Coronary artery (tissue), 2 donors: ENCODE measurements at regions not wholly inside any gene's neighbourhood (a gene's known extent, or its start where the extent isn't known, plus 50 kb on each side); places are given as distances from the start of the nearest gene placed in this dataset.

Experiments used
- DNase-seq: peaks from one replicate; pipeline ENCODE4 v3.0.0-alpha.2; 2017; ENCODE audit warnings: low spot score
- H3K27ac ChIP-seq, 2 donors: fragments of 200-600 bp; sonication (generic); one replicate each; pipeline ENCODE4 v1.5.1; 2016 to 2019
- H3K4me3 ChIP-seq: fragments of 200-600 bp; sonication (generic); 2 replicates; pipeline ENCODE4 v1.5.1; 2016; ENCODE audit warnings: mild to moderate bottlenecking, moderate library complexity
- CTCF ChIP-seq: fragments of 200-600 bp; sonication (generic); IDR thresholded peaks from one replicate; pipeline ENCODE4 v1.5.1; 2019; ENCODE audit warnings: antibody characterized with exemption

DNA sequence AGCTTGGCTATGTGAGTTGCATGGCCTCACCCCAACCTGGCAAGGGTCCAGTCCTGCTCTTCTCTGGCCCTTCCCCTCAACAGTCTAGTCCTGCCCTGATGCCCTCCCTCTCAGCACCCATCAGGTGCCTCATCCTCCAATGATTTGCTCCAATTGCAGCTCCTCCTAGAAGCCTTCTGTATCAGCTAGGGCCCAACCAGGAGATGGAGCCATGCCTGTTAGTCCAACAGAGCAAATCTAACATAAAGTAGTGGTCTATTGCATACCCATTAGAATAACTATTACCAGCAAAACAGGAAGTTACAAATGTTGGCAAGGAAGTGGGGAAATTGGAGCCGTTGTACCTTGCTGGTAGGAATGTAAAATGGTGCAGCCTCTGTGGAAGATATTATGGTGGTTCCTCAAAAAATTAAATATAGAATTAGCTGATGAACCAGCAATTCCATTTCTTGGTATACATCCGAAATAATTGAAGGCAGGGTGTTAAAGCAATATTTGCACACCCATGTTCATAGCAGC, 163.5 kb downstream of the VRK1 start:
- Histone ChIP-seq H3K27ac (no peak overlapping the region), H3K4me3 (no peak overlapping the region)
- no peak for DNase-seq
- TF ChIP-seq CTCF = no peak

DNA sequence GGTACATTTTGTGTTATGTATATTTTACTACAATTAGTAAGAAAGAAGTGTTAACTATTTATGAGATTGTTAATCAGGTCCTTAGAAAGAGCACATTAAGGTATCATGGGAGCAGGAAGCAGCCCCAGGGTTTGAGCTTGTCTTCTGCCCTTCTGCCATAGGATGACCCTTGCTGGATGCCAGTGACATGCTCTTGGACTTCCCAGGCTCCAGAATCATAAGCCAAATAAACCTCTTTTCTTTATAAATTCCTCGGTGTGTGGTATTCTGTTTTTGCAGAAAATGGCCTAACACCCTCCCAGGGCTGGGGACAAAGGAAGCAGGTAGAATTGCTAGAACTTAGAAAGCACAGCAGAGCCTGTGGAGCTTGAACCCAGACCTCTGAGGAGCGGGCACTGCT, 164.7 kb downstream of the VRK1 start:
- H3K27ac ChIP-seq = no peak overlapping the region
- no peak for DNase-seq

GRCh38 chr14:96962337-96962736, 165.2 kb downstream of the VRK1 start:
- Histone ChIP-seq H3K27ac (no peak overlapping the region), H3K4me3 (no peak overlapping the region)
- no peak for TF ChIP-seq CTCF
- no peak for DNase-seq

More for the DNA sequence above, 164.7 kb downstream of the VRK1 start:
- TF ChIP-seq CTCF = no peak
- no peak overlapping the region for H3K4me3 ChIP-seq

GRCh38 chr14:96964726-96965415, 167.7 kb downstream of the VRK1 start:
- TF ChIP-seq CTCF = no peak
- DNase-seq = no peak
- no peak overlapping the region for H3K4me3 ChIP-seq
- no peak overlapping the region for H3K27ac ChIP-seq

GRCh38 chr14:96965885-96966595, 168.9 kb downstream of the VRK1 start:
- DNase-seq = no peak
- TF ChIP-seq CTCF = no peak
- Histone ChIP-seq H3K27ac (no peak overlapping the region), H3K4me3 (no peak overlapping the region)

DNA sequence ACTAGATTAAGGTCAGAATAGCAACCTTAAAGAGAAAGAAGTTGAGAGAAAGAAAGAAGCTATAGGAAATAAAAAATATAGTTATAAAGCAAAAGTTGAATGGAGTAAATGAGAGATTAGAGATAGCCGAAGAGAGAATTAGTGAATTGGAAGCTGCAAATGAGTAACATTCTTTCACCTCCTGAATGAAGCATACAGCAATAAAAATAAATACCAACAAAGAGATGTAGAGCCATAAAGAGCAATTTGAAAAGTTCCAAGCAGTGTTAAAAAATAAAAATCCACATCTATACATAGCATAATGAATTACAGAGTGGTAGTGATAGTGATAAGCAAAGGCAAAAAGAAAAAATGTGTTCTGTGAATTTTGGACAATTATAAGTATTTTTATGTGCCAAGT, 177.9 kb downstream of the VRK1 start:
- no peak overlapping the region for H3K27ac ChIP-seq
- no peak for DNase-seq
- TF ChIP-seq CTCF = no peak
- H3K4me3 ChIP-seq = no peak overlapping the region
